ENCODE measurements at regions not wholly inside any gene's neighbourhood (a gene's known extent, or its start where the extent isn't known, plus 50 kb on each side); places are given as distances from the start of the nearest gene placed in this dataset.

DNA sequence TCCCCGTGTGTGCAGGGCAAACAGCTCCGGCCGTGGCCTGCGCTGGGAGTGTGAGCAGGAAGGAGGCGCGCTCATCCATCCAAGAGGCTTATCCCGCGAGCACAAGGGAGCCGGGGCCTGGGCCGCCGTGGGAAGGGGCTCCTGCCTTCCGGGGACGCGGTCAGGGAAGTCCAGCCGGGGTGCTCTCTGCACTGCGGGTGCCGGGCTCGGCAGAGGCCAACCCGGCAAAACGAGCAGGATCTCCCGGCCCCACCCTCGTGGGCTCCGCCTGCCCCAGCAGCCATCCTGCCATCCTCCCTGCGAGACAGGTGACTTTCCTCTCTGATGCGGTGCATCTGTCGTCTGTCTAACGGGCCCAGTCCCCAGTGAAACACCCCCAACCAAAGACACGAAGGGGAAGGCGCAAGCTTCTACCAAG, 244.2 kb downstream of the AUH start:
- ChIA-PET CTCF (interaction anchor here (1.1 kb wide), 1 partner anchor 80 kb away, joined by 3 read pairs; no protein-coding TSS in a partner anchor), POLR2A (no interaction called here)
- Histone ChIP-seq H3K36me3 (ENCODE audit: control insufficient read depth in 2 of 2, extremely low read depth in 1 of 2, insufficient read depth in 2 of 2, low read length in 2 of 2) (no peaks in the 10 kb centered on the region), H3K9me1 (replicated peaks; ENCODE audit: control insufficient read depth, extremely low read depth, insufficient read depth, low read length) (no peaks in the 10 kb centered on the region), H3K27me3 (ENCODE audit: control insufficient read depth in 2 of 2, insufficient read depth in 2 of 2, low read length in 2 of 2) (peaks cover 5% of the 10 kb centered on the region in 2 experiments), H3K79me2 (ENCODE audit: control insufficient read depth, insufficient read depth, low read length) (no peaks in the 10 kb centered on the region), H3K4me3 (replicated peaks in 1 of 3; ENCODE audit: insufficient read depth in 1 of 3, low read depth in 1 of 3, low read length in 3 of 3) (peak overlapping the region in 1 of 3 experiments; percentile 18), H3K9me3 (replicated peaks; ENCODE audit: control insufficient read depth, insufficient read depth, low read length) (no peaks in the 10 kb centered on the region), H2AFZ (ENCODE audit: low read depth, low read length) (peak overlapping the region; percentile 78), H4K20me1 (replicated peaks; ENCODE audit: control insufficient read depth, extremely low read depth, insufficient read depth, low read length) (no peaks in the 10 kb centered on the region), H3K4me1 (ENCODE audit: control insufficient read depth, extremely low read depth, insufficient read depth, low read length) (peaks cover 2% of the 10 kb centered on the region), H3K27ac (ENCODE audit: insufficient read depth, low read depth, low read length) (no peak overlapping the region), H3K9ac (replicated peaks; ENCODE audit: extremely low read depth, insufficient read depth, low read length) (no peak overlapping the region), H3K4me2 (ENCODE audit: insufficient read depth, low read length) (no peak overlapping the region)
- intact Hi-C loops (cut with micrococcal nuclease), result loop anchor here (5.0 kb wide), 1 partner anchor 55 kb away; no protein-coding TSS in a partner anchor
- TF ChIP-seq, protein P1, sequence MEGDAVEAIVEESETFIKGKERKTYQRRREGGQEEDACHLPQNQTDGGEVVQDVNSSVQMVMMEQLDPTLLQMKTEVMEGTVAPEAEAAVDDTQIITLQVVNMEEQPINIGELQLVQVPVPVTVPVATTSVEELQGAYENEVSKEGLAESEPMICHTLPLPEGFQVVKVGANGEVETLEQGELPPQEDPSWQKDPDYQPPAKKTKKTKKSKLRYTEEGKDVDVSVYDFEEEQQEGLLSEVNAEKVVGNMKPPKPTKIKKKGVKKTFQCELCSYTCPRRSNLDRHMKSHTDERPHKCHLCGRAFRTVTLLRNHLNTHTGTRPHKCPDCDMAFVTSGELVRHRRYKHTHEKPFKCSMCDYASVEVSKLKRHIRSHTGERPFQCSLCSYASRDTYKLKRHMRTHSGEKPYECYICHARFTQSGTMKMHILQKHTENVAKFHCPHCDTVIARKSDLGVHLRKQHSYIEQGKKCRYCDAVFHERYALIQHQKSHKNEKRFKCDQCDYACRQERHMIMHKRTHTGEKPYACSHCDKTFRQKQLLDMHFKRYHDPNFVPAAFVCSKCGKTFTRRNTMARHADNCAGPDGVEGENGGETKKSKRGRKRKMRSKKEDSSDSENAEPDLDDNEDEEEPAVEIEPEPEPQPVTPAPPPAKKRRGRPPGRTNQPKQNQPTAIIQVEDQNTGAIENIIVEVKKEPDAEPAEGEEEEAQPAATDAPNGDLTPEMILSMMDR (IDR thresholded peaks at IDR 0.05; ENCODE audit: extremely low read depth in 1 of 2, insufficient read depth in 1 of 2, low read depth in 1 of 2, low read length in 2 of 2), result no peak
- no peak for TF ChIP-seq FOS (IDR thresholded peaks at IDR 0.05; ENCODE audit: borderline replicate concordance, insufficient read depth, low read length)
- no peak for FAIRE-seq
- DNase-seq (ENCODE audit: low read depth, low spot score), result no peak
- dilution Hi-C loops (cut with MboI; ENCODE audit: extremely low pct_ligation_motif_present, low sequenced_read_pairs), result no loop called here
- no TSS peak for BruUV-seq (replicated peaks)

DNA sequence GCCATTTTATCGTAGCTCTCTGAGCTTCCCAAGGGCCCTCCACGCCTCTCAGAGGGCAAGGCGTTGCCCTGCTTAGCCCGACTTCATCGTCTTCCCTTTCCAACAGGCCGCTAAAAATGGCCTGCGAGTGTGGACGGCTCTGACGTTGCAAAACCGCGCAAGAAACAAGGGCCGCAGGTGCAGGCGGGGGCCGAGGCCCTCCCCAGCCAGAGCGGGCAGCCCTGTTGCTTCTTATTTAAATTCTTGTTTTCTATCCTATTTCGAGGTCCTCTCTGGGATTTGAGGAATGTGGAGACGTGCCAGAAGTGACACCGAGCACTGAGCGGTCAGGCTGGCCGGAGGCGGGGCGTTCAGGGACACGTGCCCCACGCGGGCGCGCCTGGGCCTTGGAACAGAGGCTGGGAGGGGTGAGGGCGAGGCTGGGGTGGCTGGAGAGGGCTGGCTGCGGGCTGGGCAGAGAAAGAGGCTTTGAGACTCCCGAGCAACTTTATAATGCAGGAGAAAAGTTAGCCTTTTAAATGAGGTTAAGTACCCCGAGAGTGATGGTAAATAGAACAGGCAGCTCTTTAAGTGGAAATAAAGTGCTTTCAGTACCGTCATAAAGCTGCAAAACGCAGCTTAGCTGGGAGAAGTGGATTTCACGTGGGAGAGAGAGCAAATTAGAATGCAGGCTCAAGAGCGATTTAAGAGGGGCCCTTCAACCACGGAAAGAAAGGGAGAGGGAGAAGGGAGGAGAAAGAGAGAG, 243.6 kb downstream of the AUH start:
- Histone ChIP-seq H3K4me2 (ENCODE audit: insufficient read depth, low read length) (peak overlapping the region; percentile 31), H3K27me3 (ENCODE audit: control insufficient read depth in 2 of 2, insufficient read depth in 2 of 2, low read length in 2 of 2) (peaks cover 2 to 5% of the 10 kb centered on the region in 2 experiments), H3K36me3 (ENCODE audit: control insufficient read depth in 2 of 2, extremely low read depth in 1 of 2, insufficient read depth in 2 of 2, low read length in 2 of 2) (no peaks in the 10 kb centered on the region), H3K79me2 (ENCODE audit: control insufficient read depth, insufficient read depth, low read length) (no peaks in the 10 kb centered on the region), H3K9me3 (replicated peaks; ENCODE audit: control insufficient read depth, insufficient read depth, low read length) (no peaks in the 10 kb centered on the region), H2AFZ (ENCODE audit: low read depth, low read length) (peak overlapping the region; percentile 78), H3K9me1 (replicated peaks; ENCODE audit: control insufficient read depth, extremely low read depth, insufficient read depth, low read length) (no peaks in the 10 kb centered on the region), H3K9ac (replicated peaks; ENCODE audit: extremely low read depth, insufficient read depth, low read length) (no peak overlapping the region), H4K20me1 (replicated peaks; ENCODE audit: control insufficient read depth, extremely low read depth, insufficient read depth, low read length) (no peaks in the 10 kb centered on the region), H3K27ac (ENCODE audit: insufficient read depth, low read depth, low read length) (no peak overlapping the region), H3K4me1 (ENCODE audit: control insufficient read depth, extremely low read depth, insufficient read depth, low read length) (peaks cover 2% of the 10 kb centered on the region), H3K4me3 (replicated peaks in 1 of 3; ENCODE audit: insufficient read depth in 1 of 3, low read depth in 1 of 3, low read length in 3 of 3) (peak overlapping the region in 2 of 3 experiments; percentile 4 to 18)
- intact Hi-C loops (cut with micrococcal nuclease), result loop anchor here (5.0 kb wide), 1 partner anchor 56 kb away; no protein-coding TSS in a partner anchor
- dilution Hi-C loops (cut with MboI; ENCODE audit: extremely low pct_ligation_motif_present, low sequenced_read_pairs), result no loop called here
- no TSS peak for BruUV-seq (replicated peaks)
- TF ChIP-seq, protein P2, sequence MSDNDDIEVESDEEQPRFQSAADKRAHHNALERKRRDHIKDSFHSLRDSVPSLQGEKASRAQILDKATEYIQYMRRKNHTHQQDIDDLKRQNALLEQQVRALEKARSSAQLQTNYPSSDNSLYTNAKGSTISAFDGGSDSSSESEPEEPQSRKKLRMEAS (IDR thresholded peaks at IDR 0.05; ENCODE audit: insufficient read depth, insufficient read length), result peak; percentile 66
- TF ChIP-seq JUN (IDR thresholded peaks at IDR 0.05; ENCODE audit: borderline replicate concordance, insufficient read depth, insufficient read length, low read depth) (no peak), EZH2 (IDR thresholded peaks at IDR 0.05; ENCODE audit: borderline replicate concordance, low read depth, low read length, severe bottlenecking) (no peak), FOS (IDR thresholded peaks at IDR 0.05; ENCODE audit: borderline replicate concordance, insufficient read depth, low read length) (no peak), POLR2A (IDR thresholded peaks at IDR 0.05; ENCODE audit: low read depth, low read length) (no peak), MYC (IDR thresholded peaks at IDR 0.05; ENCODE audit: low read depth, low read length) (no peak)
- DNase-seq (ENCODE audit: low read depth, low spot score), result peak; percentile 32
- ChIA-PET POLR2A (no interaction called here), CTCF (interaction anchor here (0.6 to 1.1 kb wide), 5 partner anchors 13 to 268 kb away, joined by 3 to 4 read pairs (median 3); no protein-coding TSS in a partner anchor)
- FAIRE-seq, result no peak
